Heart left ventricle (tissue), 13 donors: ENCODE measurements at regions not wholly inside any gene's neighbourhood (a gene's known extent, or its start where the extent isn't known, plus 50 kb on each side); places are given as distances from the start of the nearest gene placed in this dataset.

Experiments
- POLR2A ChIP-seq, 2 donors: fragments of 450-650 bp; IDR thresholded peaks; one replicate each; pipeline ENCODE4 v1.6.1; 2017; ENCODE audit warnings: antibody characterized with exemption in 2 of 2, mild to moderate bottlenecking in 2 of 2, moderate library complexity in 2 of 2
- TF ChIP-seq, protein P1 (sequence below), 12 donors: fragments of 200-600 bp; sonication (generic) in 4 of 12; IDR thresholded peaks; one replicate each; pipeline versions ENCODE4 v1.5.0 to v1.8.0; 2018 to 2022; ENCODE audit warnings: antibody characterized with exemption in 12 of 12, mild to moderate bottlenecking in 5 of 12
- donor health status: ischemic (EF 13 %, LVEDD 7.1; RV severe dilation, severe dysfunction).
- donor health status: DM: no; HTN: yes; CAD: no.
- donor health status: DM: no; HTN: no; CAD: no.
- donor health status: ischemic (EF 25% LVEDD 6.9; RV normal size, moderate dysfunction).
- donor health status: ischemic (EF 25% LVEDD 5.7; RV mildly dilated, moderate dysfunction).
- donor health status: ischemic (EF 35%, LVEDD 5.7; RV mildly dilated, moderate dysfunction).
- donor health status: nonischemic (EF 11% LVEDD 7.7; RV severe dilation, severe dysfunction).
- donor health status: DM: yes; HTN: yes; CAD: no.
- donor health status: PGD.
- donor health status: ischemic (EF 29% LVEDD 5.4; RV normal size, mild dysfunction).
- donor health status: nonischemic (EF 23%, LVEDD 6.1; RV moderate dilation, normal function).

DNA sequence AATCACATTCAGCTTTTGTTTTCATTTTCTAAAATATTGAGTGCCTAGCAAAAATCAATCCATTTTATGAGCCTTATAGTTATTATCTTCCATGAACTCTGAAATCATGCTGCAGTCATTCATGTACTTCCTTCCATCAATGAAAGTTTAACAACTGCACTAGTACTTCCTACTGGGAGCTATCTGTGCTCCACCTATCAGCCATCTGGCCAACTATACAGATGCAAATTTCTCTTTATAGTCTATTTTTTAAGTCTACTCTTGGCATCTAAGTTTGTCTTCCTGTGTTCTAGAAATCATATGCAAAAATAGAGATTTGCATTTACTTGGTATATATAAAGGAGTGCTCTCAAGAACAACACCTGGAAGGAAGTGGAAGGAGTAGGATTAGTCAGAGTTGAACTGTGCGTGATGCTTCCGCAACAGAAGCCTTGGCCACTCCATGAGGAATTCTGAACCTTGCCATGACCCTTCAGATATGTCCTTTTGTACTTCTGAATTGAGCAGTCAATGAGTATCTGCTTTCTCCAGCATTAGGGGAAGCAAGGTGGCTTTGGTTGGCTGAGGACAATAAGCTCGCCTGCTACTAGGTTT, 403.2 kb upstream of the ADAMTS5 start:
- no peak for TF ChIP-seq POLR2A (IDR thresholded peaks at IDR 0.05)
- TF ChIP-seq, protein P1, sequence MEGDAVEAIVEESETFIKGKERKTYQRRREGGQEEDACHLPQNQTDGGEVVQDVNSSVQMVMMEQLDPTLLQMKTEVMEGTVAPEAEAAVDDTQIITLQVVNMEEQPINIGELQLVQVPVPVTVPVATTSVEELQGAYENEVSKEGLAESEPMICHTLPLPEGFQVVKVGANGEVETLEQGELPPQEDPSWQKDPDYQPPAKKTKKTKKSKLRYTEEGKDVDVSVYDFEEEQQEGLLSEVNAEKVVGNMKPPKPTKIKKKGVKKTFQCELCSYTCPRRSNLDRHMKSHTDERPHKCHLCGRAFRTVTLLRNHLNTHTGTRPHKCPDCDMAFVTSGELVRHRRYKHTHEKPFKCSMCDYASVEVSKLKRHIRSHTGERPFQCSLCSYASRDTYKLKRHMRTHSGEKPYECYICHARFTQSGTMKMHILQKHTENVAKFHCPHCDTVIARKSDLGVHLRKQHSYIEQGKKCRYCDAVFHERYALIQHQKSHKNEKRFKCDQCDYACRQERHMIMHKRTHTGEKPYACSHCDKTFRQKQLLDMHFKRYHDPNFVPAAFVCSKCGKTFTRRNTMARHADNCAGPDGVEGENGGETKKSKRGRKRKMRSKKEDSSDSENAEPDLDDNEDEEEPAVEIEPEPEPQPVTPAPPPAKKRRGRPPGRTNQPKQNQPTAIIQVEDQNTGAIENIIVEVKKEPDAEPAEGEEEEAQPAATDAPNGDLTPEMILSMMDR (IDR thresholded peaks at IDR 0.05): no peak
